ENCODE measurements at regions not wholly inside any gene's neighbourhood (a gene's known extent, or its start where the extent isn't known, plus 50 kb on each side); places are given as distances from the start of the nearest gene placed in this dataset.

- TF ChIP-seq CTCF (IDR thresholded peaks at IDR 0.05) (no peak), POLR2AphosphoS5 (IDR thresholded peaks at IDR 0.05) (no peak), EP300 (IDR thresholded peaks at IDR 0.05) (no peak)
These were observed 1376.3 kb upstream of the ACVR2A start for GRCh38 chr2:146468578-146468977.
